Esophagus mucosa (tissue), 1 donor: ENCODE measurements at regions not wholly inside any gene's neighbourhood (a gene's known extent, or its start where the extent isn't known, plus 50 kb on each side); places are given as distances from the start of the nearest gene placed in this dataset.

Experiments used
- ATAC-seq: fragments of 200-7000 bp; cut with Tn5 transposase; one replicate; pipeline ENCODE4 v1.9.1; 2020
- donor health status: DM: yes; HTN: yes; CAD: no.

DNA sequence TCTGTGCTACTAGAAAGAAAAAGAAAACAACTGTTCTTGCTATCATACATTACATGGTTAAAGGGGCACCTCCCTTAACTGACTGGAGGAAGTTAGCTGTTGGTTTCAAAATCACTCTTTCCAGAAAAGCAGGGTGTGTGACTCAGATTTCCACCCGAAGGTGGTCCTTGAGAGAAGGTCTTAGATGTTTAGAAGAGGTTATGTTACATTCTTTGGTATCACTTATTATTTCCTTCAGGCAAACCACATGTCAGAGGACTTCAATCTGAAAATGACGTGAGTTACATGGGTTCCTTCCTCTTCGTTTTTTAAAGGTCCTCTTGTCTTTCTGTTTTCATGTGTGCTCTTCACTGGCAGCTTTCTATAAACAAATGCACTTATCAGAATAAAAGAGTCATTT, 307.9 kb upstream of the CBLB start:
- no peak for ATAC-seq

DNA sequence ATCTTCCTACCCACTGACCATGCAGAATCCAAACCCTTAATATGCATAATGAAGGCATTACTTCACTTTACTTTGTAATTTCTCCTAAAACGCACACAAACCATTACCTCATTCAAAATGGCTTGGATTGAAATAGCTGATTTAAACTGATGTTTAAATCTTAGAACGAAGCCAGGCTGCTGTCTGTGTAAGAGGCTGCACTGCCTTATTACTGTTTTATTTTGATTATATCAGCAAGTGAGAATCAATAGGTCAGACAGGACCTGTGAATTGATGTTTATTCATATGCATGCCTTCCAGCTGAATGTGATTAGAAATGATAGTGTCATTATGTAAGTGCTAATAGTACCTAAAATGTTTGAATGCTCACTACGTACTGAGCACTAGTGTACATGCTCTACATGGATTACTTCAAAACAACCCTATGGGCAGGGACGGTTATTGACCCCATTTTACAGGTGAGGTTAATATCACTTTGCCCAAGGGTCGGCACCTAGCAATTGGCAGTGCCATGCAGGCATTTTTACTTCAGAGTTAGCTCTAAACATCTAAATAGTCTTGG, 314.2 kb upstream of the CBLB start:
- ATAC-seq, result no peak

DNA sequence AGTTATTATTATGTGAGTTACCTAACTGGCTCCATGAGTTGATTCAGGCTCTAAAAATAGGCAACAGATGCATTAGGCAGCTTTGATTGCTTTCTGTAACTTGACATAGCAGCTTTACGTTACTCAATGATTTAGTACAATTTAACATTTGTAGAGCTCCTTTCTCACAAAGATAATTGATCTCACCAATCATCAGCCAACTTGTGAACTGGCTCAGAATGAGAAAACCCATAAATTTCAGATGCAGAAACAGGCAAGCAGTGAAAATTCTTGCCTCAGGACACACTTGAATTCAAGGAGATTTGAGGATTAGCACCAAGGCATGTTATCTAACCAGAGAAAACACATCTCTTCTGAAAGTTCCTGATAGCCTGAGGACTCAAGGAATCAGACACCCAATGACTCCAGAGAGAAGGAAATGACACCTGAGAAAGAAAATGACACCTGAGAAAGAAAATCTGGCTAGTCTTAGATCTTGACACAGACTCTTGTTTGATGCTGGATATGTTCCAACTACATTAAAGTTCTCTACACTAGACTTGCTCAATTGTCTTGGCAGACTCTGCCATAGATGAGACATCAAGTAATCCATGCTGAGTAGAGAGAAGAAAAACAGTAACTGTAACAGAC, 315.1 kb upstream of the CBLB start:
- peak; percentile 89 for ATAC-seq

DNA sequence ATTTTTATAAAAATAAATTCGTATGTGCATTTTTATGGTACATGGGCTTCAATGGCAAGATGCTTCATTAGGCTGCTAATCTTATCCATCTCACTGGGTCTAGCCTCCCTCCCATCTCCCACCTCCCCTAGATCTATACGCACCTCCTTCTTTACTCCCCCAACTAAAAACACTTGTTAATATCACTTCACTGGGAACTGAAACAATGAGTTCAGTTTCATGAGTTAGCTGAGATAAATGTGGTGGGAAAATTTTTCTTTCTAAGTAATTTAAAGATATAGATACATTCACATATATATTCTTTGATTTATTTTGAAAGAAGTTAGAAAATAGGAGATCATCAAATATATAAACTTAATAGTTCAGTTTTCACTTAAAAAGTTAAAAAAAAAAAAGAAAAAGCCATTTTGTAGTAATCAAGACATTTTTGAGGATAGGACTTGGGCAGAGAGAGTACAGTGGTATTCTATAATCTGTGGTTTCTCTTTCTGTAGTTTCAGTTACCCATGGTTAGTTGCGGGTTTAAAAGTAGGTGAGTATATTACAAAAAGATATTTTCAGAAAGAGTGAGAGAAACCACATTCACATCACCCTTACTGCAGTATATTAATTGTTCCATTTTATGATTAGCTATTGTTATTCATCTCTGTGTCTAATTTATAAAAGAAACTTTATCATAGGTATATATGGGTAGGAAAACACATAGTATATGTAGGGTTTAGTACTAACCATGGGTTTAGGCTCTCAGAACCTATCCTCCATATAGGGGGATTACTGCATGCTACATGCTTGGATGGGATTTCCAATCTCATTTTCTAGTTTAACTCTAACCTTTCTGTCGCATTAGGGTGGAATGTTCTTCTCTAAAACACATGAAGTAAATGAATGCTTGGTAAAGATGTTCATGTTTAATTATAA, 316.0 kb upstream of the CBLB start:
- ATAC-seq, result no peak

DNA sequence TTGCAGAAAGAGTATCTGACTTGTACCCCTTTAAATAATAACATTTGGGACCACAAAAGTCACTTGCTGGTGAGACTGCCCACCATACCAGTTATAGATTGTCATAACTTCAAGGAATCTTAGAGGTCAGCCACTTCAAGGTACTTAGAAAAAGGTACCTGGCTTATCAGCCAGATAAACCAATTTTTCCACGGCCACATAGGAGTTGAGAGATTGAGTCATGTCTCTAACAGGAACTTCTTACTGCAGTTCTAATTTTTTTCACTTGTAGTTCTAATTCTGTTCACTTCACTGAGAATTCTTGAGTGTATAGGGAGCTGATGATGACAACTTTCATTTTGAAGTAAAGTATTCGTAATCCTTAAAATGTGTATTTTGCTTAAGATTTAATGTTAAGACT, 317.1 kb upstream of the CBLB start:
- no peak for ATAC-seq

DNA sequence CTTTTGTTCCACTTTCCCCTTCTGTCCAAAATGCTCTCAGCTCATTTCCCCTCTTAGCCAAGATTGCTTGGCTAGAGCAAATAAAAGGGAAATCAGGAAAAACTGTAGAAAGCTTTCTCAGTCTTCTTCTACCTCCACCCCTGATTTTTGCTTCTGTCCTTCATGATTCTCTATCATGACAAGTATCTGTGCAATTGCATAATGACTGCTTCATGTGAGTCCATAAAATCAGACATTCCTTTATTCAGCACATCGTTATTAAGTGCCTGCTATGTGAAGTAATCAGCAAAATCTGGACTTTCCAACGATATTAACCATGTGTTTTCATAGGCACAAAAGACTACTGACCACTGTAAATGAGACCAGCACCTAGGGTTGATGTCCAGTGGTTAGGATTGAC, 321.5 kb upstream of the CBLB start:
- ATAC-seq, result no peak

DNA sequence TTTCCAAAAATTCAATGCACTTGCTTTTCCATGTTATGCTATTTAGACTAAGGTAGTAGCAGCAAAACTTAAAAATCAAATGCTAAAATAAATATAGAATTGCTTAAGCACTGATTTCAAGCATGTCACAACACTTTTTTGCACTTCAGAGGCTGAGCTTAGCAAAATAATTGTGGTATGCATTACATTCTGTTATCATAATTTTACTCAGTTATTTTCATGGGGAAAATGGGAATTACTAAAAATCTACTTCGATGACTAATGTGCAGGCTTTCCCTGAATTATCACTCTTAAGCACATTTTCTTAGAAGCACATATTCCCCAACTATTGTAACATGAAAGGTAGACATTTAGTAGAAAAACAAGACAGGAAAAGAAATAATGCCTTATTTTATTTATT, 322.4 kb upstream of the CBLB start:
- ATAC-seq, result no peak

DNA sequence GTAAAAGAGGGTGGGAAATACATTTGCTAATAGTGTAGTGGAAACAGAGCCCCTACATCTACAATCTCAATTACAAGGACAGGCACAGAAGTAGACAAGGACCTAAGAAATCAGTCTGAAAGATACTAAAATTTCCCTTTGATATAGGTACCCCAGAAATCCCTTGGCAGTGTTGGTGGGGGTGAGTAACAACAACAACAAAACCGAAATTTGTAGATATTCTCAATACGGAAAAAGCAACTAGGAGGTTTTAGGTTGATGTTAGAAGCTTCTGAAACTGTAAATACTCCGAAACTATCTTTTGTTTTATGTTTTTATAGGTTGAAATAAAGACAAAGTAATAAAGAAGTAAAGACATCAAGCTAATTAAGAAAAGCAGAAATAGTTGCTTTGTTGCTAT, 323.1 kb upstream of the CBLB start:
- no peak for ATAC-seq

DNA sequence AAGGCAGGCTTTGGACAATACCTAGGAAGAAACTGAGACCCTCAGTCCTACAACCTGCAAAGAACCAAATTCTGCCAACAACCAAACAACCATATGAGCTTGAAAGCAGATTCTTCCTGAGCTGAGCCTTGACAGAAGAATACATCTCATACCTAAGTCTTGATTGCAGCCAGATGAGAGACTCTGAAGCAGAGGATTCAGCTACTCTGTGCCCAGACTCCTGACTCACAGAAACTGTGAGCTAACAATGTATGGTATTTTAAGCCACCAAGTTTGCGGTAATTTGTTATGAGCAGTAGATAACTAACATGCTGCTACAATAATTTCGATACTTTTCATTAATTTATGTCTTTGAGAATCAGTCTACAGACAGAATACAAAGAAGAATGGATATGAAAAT, 325.1 kb upstream of the CBLB start:
- no peak for ATAC-seq

DNA sequence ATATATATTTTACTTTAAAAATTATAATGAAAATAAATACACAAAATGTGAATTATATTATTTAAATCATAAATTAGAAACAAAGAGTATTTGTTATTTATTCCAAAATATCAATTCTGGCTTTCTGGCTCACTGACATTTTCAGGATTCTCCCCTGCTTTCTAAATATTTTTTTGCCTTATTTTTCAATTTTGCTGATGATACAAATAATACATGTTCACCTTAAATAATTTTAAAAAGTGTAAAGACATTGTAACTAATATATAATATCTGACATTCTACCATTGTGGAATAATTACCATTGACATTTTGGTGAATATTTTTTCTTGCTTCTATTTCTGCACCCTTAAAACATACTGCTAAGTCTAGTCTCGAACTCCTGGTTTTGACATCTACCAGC, 325.9 kb upstream of the CBLB start:
- ATAC-seq, result no peak

DNA sequence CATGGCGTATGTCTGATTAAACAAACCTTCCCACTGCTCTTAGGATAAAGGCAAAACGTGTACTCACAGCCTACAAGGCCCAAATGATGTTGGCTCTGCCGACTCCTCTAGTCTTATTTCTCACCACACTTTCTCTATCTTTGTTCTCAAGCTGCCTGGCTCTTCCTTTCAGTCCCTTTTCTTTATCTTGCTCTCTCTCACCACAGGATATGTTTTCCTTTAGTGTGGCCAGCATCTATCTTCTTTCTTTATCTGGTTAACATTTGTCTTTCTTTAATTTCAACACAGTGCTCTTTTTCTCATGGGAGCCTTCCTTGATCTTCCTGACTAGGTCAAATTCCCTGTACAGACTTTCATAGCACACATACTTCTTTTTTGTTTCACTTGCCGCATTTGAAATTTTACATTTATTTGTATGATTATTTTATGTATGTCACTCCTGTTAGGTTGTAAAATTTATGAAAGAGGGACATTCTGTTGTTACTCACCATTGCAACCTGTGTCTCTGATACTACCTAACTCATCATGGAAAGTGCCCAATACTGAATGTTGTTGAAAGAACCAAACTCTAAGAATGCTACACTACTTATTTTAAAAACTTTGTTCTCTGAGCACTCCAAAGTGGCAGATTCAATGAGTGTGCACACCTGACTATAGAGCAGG, 328.9 kb upstream of the CBLB start:
- no peak for ATAC-seq

DNA sequence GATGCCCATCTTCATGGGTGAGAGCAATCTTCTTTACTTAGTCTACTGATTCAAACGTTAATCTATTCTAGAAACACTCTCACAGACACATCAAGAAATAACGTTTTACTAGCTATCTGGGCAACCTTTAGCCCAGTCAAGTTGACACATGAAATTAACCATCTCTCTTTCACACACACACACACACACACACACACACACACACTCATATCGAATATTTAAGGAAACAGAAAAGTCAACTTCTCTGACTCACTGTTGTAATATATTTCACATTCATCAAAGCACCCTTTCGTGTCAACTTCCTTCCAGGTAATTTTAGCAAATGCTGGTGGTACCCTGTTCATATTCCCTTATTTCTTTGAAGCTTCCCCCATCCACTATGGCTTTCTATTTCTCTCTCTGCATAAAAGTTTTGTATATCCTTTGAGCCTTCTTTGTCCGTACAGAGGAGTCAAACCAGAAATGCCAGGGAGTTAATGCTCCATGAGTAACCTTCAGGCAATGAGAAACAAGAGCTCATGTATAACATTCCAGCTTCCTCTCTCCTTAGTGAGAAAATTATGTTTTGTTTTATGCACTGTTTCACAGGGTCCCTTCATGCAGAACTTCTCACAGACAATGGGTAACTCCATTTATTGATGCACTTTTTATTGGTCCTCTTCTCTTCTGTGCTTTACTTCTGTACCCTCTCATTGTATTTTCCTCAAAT, 335.5 kb upstream of the CBLB start:
- peak; percentile 53 for ATAC-seq

DNA sequence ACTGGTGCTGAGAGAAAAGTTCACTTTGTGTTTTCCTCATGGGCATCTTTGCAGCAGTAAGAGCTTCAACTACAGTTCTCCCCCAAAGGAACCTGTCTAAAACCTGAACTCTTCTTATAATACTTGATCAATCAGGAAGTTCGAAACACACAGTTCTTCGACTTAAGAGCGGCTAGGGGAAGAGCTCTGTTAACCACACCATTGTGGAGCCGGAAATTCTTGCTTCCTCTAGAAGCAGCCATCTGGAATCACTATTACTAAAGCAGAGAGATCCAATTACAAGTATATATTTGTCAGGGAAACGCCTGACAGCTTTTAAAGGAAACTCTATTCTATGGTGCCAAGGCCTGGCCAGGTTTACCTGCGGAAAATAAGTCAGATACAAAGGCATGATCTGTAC, 337.3 kb upstream of the CBLB start:
- no peak for ATAC-seq

DNA sequence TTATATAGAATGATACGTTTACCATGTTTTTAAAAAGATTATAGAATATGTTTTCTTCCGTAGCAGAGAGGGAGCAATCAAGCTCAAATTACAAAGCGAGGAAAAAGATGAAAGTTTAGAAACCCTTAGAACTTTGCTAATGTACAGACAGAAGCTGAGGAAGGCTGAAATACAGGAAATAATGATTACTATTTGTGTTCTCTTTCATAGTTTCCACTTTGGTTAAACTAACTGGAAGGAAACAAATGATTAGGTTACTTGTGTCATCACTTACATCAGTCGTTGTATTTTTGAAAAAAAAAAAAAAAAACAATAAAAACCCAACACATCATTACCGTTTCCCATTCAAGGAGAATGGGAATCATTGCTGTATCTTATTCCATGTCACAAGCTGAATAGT, 337.8 kb upstream of the CBLB start:
- no peak for ATAC-seq

DNA sequence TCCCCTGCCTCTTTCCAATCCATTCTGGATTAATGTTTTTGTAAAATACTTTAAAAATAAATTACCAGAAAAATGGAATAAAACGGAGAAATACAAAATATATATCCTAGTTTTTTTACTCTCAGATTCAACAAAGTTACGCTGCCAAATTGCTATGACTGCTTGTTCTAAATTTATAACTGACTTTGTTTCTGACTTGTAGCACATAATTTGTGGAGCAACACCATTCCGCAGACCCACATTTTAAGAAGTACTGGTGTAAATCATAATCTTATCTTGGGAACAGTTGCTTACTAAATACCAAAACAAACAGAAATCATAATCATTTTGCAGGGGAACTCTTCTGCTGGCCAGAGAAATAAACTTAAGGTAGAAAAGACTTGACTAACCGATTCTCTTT, 339.4 kb upstream of the CBLB start:
- no peak for ATAC-seq

DNA sequence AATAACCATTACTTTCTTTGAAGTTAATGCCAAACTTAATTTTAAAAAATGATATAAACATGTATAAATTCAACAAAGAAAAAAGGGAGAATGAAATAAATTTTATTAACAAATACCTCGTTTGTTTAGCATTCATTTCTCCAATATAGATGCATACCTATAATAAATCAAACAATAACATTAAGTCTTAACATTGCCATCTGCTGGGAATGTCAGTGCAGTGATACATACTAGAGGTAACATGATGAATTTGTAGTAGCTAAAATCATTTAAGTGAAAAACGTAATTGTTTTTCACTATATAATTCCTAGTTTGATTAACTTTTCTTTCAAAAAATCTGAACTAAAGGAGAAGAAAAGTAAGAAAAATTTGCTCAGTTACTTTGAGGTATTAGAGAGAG, 340.2 kb upstream of the CBLB start:
- ATAC-seq, result no peak

DNA sequence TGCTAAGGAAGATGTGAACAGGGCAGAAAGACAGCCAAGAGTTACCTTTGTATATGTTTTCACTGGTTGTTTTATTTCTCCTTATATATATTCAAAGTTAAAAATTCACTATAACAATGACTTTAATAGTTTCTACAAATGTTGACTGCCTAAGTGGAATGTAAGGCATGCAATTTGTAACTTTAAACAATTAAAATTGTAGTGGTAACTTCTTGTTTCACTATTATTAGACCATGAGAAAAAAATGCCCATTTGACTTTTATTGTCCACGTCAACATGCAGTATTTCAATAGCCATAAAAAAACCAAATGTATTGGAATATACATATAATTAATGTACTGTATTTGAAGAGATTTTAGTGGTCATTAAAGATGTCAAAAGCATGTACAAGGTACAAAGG, 340.7 kb upstream of the CBLB start:
- no peak for ATAC-seq

DNA sequence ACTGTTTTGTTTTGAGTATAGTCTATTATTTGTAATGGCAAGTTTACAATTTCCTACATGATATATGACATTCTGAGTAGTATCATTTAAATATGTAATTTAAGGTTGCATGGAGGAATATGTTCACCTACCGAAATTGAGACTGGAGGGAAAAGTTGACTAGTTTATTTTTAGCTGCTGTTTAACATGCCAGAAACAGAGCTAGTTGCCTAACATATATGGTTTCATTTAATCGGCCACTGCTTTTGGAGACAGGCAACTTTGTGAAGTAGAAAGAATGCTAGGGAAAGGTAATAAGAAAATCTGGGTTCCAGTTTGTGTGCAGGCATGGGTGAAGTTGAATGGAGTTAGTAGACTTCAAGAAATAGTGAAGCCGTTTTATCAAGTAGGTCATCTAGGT, 342.1 kb upstream of the CBLB start:
- ATAC-seq, result no peak

DNA sequence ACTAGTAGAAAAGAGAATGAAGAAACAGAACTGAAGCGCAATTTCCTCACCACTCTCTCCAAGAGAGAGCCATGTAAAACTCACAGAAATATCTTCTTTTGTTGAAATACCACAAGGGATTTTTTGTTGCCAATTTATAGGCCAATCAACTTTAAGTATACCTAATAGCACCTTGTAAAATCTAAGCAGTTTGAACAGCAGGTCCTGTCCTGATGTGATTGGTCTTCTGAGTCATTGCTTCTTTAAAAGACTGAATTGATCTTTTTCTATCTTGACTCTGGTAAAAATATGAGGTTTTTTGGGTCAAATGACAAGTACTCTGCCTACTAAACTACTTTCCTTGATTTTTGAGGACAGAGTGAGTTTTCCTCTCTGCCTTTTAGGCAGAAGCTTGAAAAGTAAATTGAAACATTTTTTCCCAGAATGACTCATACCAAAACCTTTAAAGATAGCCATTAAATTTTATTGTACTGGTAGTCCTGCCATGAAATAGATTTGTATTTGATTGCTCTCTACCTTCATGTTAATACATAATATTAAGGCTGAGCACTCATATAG, 343.9 kb upstream of the CBLB start:
- no peak for ATAC-seq

DNA sequence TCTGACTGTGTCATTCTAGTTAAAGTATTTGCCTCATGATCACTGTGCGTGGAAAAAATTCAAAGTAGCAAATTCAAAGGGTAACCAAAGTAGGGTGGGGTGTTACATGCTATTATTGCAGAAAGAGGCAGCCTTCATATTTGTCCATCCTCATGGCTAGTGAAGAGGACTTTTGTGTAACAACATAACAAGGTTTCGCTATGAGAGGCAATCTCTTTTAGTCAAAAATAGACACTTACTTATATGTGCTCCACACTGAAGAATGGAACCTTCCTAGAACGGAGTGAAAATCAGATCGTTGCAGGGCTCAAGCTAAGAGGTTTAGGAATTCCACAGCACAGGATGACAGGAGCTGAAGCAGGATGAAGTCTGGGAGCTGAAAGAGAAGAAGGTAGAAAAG, 345.1 kb upstream of the CBLB start:
- no peak for ATAC-seq

DNA sequence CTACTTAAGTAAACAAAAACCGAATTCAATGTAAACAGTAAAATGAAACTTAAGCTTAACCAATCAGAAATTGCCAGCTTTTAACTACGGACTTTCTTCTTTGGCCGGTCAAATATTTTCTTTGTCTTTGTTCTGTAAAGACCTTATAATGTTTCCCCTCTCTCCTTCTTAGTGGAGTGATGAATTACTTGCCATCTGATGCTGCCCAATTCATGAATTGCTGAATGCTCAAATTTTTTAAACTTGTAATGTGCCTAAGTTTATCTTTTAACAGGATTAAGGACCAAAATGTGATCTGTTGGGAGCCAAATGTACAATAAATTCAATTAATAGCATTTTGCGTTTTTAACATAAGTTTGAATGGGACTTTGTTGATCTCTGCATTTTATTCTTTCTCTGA, 345.8 kb upstream of the CBLB start:
- no peak for ATAC-seq

DNA sequence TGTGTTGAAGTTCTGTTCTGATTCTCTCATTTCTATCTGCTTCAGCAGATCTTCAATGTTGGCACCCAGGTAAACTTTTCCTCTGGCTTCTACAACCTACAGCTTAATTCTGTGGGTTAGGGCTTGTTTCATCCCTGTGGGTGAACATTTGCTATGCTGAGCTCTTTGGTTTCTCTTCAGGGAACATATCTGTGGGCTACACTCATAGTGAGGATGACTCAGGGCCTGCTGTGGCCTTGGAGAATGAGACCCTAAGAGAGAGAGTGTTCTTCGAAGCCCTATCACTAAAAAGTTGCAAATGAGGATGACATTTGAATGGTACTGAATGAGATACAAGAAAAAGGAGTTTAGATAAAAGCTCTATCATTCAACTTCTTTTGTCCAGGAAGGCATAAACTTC, 346.2 kb upstream of the CBLB start:
- ATAC-seq, result no peak

DNA sequence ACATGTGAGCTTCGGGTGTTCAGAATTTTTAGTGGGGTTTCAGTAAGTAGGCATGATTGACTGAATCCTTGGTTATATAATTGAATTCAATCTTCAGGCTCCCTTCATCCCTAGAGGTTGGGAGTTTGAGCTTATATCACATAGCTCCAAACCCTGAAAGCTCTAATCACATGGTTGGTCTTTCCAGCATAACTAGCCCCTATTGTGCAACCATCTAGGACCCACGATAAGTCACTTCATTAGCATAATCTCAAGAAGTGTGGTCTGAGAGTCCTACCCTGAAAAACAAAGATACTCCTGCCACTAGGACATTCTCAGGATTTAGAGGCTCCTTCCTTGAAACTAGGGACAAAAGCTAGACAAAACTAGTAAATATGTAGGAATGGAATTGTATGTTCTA, 348.9 kb upstream of the CBLB start:
- no peak for ATAC-seq
